Tibial nerve (tissue), 4 donors: ENCODE measurements at regions not wholly inside any gene's neighbourhood (a gene's known extent, or its start where the extent isn't known, plus 50 kb on each side); places are given as distances from the start of the nearest gene placed in this dataset.
A peak's percentile ranks its signal among the peaks of the same experiment; 100 is the strongest.

Source experiments
- DNase-seq, 2 donors: peaks; one replicate each; pipeline ENCODE4 v3.0.0-alpha.2; 2019; ENCODE audit warnings: low spot score in 2 of 2
- H3K27ac ChIP-seq, 4 donors: fragments of 200-600 bp; sonication (generic) in 3 of 4; one replicate each; pipeline ENCODE4 v1.5.1; 2017 to 2019; ENCODE audit warnings: mild to moderate bottlenecking in 1 of 4
- H3K27me3 ChIP-seq, 2 donors: fragments of 200-600 bp; sonication (generic) in 1 of 2; one replicate each; pipeline versions ENCODE4 v1.5.1 to v1.6.0; 2017 to 2019
- H3K36me3 ChIP-seq, 3 donors: fragments of 200-600 bp; sonication (generic); one replicate each; pipeline ENCODE4 v1.5.1; 2018 to 2019
- H3K4me1 ChIP-seq, 4 donors: fragments of 200-600 bp; sonication (generic) in 3 of 4; one replicate each; pipeline ENCODE4 v1.5.1; 2017 to 2019
- H3K4me3 ChIP-seq, 4 donors: fragments of 200-600 bp; sonication (generic) in 3 of 4; one replicate each; pipeline ENCODE4 v1.5.1; 2017 to 2019; ENCODE audit warnings: mild to moderate bottlenecking in 1 of 4, moderate library complexity in 1 of 4
- H3K9me3 ChIP-seq, 4 donors: fragments of 200-600 bp; sonication (generic) in 3 of 4; one replicate each; pipeline ENCODE4 v1.5.1; 2017 to 2019
- CTCF ChIP-seq, 5 experiments: fragments of 200-600 bp in 3 of 5; fragments of 450-650 bp in 2 of 5; sonication (generic) in 3 of 5; IDR thresholded peaks; one replicate each; pipeline ENCODE4 v1.5.1; 2016 to 2019; ENCODE audit warnings: antibody characterized with exemption in 5 of 5, mild to moderate bottlenecking in 3 of 5, moderate library complexity in 2 of 5
- EP300 ChIP-seq, 2 donors: sonication (generic); formaldehyde crosslinking; IDR thresholded peaks; one replicate each; pipeline ENCODE4 v1.6.1; 2017; ENCODE audit warnings: antibody characterized with exemption in 2 of 2, mild to moderate bottlenecking in 1 of 2
- POLR2A ChIP-seq, 2 donors: fragments of 450-650 bp; IDR thresholded peaks; one replicate each; pipeline ENCODE4 v1.6.1; 2017; ENCODE audit warnings: antibody characterized with exemption in 2 of 2, mild to moderate bottlenecking in 2 of 2, moderate library complexity in 2 of 2
- WGBS, 2 donors: methylation state at CpG; one replicate each; pipeline ENCODE4 v1.1.5; 2018; 5-methylcytosine and 5-hydroxymethylcytosine counted together

- WGBS, 2 donors = 72 to 80% methylated on average over 12 of the region's 12 CpGs
- H3K27ac ChIP-seq = no peak overlapping the region
- no peaks in the 10 kb centered on the region for H3K9me3 ChIP-seq
- H3K4me1 ChIP-seq = no peaks in the 10 kb centered on the region
- H3K4me3 ChIP-seq = no peak overlapping the region
- DNase-seq = no peak
- no peaks in the 10 kb centered on the region for H3K36me3 ChIP-seq
- H3K27me3 ChIP-seq = no peaks in the 10 kb centered on the region
- no peak for TF ChIP-seq EP300 (IDR thresholded peaks at IDR 0.05)
- no peak for TF ChIP-seq POLR2A (IDR thresholded peaks at IDR 0.05)
- TF ChIP-seq CTCF (IDR thresholded peaks at IDR 0.05) = no peak
These were observed 225.2 kb downstream of the C7orf25 start for GRCh38 chr7:42686594-42687156.

GRCh38 chr7:42685911-42686310, 226.0 kb downstream of the C7orf25 start:
- no peak overlapping the region for H3K27ac ChIP-seq

GRCh38 chr7:42677751-42678699, 233.8 kb downstream of the C7orf25 start:
- Histone ChIP-seq H3K27me3 (no peaks in the 10 kb centered on the region), H3K4me3 (no peak overlapping the region), H3K4me1 (peaks cover 0 to 11% (median 0%) of the 10 kb centered on the region in 4 donors), H3K27ac (peak overlapping the region in 1 of 4 donors; percentile 16), H3K9me3 (peaks cover 0 to 5% (median 2%) of the 10 kb centered on the region in 4 donors), H3K36me3 (no peaks in the 10 kb centered on the region)
- WGBS, 2 donors = 37 to 52% methylated on average over 3 of the region's 3 CpGs
- DNase-seq = no peak
- TF ChIP-seq CTCF (IDR thresholded peaks at IDR 0.05) = no peak
- TF ChIP-seq EP300 (IDR thresholded peaks at IDR 0.05) = no peak
- no peak for TF ChIP-seq POLR2A (IDR thresholded peaks at IDR 0.05)

More at GRCh38 chr7:42685911-42686310, 226.0 kb downstream of the C7orf25 start:
- Histone ChIP-seq H3K9me3 (no peaks in the 10 kb centered on the region), H3K36me3 (no peaks in the 10 kb centered on the region), H3K4me3 (no peak overlapping the region), H3K4me1 (no peaks in the 10 kb centered on the region), H3K27me3 (no peaks in the 10 kb centered on the region)
- WGBS, 2 donors = 76 to 77% methylated on average over 9 of the region's 9 CpGs
- TF ChIP-seq EP300 (IDR thresholded peaks at IDR 0.05) (no peak), POLR2A (IDR thresholded peaks at IDR 0.05) (no peak), CTCF (IDR thresholded peaks at IDR 0.05) (no peak)
- DNase-seq = no peak

GRCh38 chr7:42674541-42674940, 237.3 kb downstream of the C7orf25 start:
- Histone ChIP-seq H3K27ac (no peak overlapping the region), H3K36me3 (no peaks in the 10 kb centered on the region), H3K27me3 (no peaks in the 10 kb centered on the region), H3K9me3 (no peaks in the 10 kb centered on the region), H3K4me1 (peaks cover 0 to 11% (median 0%) of the 10 kb centered on the region in 4 donors), H3K4me3 (no peak overlapping the region)
- DNase-seq = no peak
- TF ChIP-seq POLR2A (IDR thresholded peaks at IDR 0.05) (no peak), CTCF (IDR thresholded peaks at IDR 0.05) (no peak), EP300 (IDR thresholded peaks at IDR 0.05) (no peak)

GRCh38 chr7:42673951-42674350, 237.9 kb downstream of the C7orf25 start:
- H3K4me1 ChIP-seq = peaks cover 0 to 11% (median 0%) of the 10 kb centered on the region in 4 donors
- no peaks in the 10 kb centered on the region for H3K36me3 ChIP-seq
- 87 to 89% methylated on average over 6 of the region's 6 CpGs for WGBS, 2 donors
- H3K27me3 ChIP-seq = no peaks in the 10 kb centered on the region
- no peak overlapping the region for H3K4me3 ChIP-seq
- no peak overlapping the region for H3K27ac ChIP-seq
- no peaks in the 10 kb centered on the region for H3K9me3 ChIP-seq
- no peak for DNase-seq
- no peak for TF ChIP-seq POLR2A (IDR thresholded peaks at IDR 0.05)
- no peak for TF ChIP-seq CTCF (IDR thresholded peaks at IDR 0.05)
- TF ChIP-seq EP300 (IDR thresholded peaks at IDR 0.05) = no peak
